ENCODE measurements at regions not wholly inside any gene's neighbourhood (a gene's known extent, or its start where the extent isn't known, plus 50 kb on each side); places are given as distances from the start of the nearest gene placed in this dataset.

DNA sequence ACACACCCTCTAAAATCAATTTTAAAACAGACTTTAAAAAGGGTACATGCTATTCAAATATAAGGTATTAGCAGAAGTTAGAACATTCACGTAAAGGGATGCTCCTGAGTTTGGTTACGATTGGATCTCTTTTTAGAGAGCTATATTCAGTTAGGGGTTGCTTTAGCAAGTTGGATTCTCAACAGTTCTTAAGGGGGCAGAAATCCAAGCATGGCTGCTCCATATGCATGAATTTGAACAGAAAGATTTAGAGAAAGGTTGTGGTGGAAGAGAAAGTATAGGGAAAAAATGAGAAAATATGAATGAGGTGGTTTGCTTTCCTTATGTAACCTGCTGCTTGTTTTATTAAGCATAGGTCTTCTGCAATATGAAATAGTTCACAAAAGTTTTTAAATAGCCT, 855.1 kb downstream of the SORCS1 start (continued):
- TF ChIP-seq SP4 (IDR thresholded peaks at IDR 0.05; ENCODE audit: low read length) (no peak), POLR2A (IDR thresholded peaks at IDR 0.05; ENCODE audit: control extremely low read depth in 1 of 2, low read depth in 2 of 2, low read length in 2 of 2) (no peak), HDAC6 (IDR thresholded peaks at IDR 0.05; ENCODE audit: low read depth, low read length) (no peak), SAP30 (IDR thresholded peaks at IDR 0.05; ENCODE audit: insufficient read depth, insufficient replicate concordance, low read length) (no peak), BCL11A (IDR thresholded peaks at IDR 0.05; ENCODE audit: low read depth in 2 of 2, low read length in 2 of 2) (no peak), KDM5A (IDR thresholded peaks at IDR 0.05; ENCODE audit: low read length) (no peak), POLR2AphosphoS5 (IDR thresholded peaks at IDR 0.05; ENCODE audit: low read depth, low read length) (no peak), CHD1 (IDR thresholded peaks at IDR 0.05; ENCODE audit: low read depth, low read length) (no peak), JUND (IDR thresholded peaks at IDR 0.05; ENCODE audit: low read length) (no peak), HDAC2 (IDR thresholded peaks at IDR 0.05; ENCODE audit: borderline replicate concordance in 1 of 2, low read depth in 2 of 2, low read length in 2 of 2) (no peak), RFX5 (IDR thresholded peaks at IDR 0.05; ENCODE audit: borderline replicate concordance, low read depth, low read length) (no peak), CREB1 (IDR thresholded peaks at IDR 0.05) (no peak), EGR1 (IDR thresholded peaks at IDR 0.05; ENCODE audit: borderline replicate concordance, low read depth, low read length) (no peak), USF2 (IDR thresholded peaks at IDR 0.05; ENCODE audit: low read length) (no peak), SIX5 (IDR thresholded peaks at IDR 0.05; ENCODE audit: low read depth, low read length) (no peak)
- TF ChIP-seq, protein P1, sequence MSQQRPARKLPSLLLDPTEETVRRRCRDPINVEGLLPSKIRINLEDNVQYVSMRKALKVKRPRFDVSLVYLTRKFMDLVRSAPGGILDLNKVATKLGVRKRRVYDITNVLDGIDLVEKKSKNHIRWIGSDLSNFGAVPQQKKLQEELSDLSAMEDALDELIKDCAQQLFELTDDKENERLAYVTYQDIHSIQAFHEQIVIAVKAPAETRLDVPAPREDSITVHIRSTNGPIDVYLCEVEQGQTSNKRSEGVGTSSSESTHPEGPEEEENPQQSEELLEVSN (IDR thresholded peaks at IDR 0.05), result no peak
